ENCODE measurements at regions not wholly inside any gene's neighbourhood (a gene's known extent, or its start where the extent isn't known, plus 50 kb on each side); places are given as distances from the start of the nearest gene placed in this dataset.

- peak; percentile 46 for DNase-seq
- Mint-ChIP-seq H3K27ac (ENCODE audit: unreplicated experiment) (no peak overlapping the region), H3K9me3 (ENCODE audit: unreplicated experiment) (peaks cover 2% of the 10 kb centered on the region), H3K4me1 (ENCODE audit: low read depth, unreplicated experiment) (peaks cover 3% of the 10 kb centered on the region), H3K36me3 (ENCODE audit: unreplicated experiment) (no peaks in the 10 kb centered on the region), H3K27me3 (ENCODE audit: unreplicated experiment) (no peaks in the 10 kb centered on the region), H3K4me3 (ENCODE audit: unreplicated experiment) (peak overlapping the region; percentile 59)
- TF ChIP-seq, protein P1, sequence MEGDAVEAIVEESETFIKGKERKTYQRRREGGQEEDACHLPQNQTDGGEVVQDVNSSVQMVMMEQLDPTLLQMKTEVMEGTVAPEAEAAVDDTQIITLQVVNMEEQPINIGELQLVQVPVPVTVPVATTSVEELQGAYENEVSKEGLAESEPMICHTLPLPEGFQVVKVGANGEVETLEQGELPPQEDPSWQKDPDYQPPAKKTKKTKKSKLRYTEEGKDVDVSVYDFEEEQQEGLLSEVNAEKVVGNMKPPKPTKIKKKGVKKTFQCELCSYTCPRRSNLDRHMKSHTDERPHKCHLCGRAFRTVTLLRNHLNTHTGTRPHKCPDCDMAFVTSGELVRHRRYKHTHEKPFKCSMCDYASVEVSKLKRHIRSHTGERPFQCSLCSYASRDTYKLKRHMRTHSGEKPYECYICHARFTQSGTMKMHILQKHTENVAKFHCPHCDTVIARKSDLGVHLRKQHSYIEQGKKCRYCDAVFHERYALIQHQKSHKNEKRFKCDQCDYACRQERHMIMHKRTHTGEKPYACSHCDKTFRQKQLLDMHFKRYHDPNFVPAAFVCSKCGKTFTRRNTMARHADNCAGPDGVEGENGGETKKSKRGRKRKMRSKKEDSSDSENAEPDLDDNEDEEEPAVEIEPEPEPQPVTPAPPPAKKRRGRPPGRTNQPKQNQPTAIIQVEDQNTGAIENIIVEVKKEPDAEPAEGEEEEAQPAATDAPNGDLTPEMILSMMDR (IDR thresholded peaks at IDR 0.05; ENCODE audit: partially characterized antibody, unreplicated experiment): peak; percentile 38
These were observed 51.1 kb upstream of the EED start for GRCh38 chr11:86193297-86194095.

DNA sequence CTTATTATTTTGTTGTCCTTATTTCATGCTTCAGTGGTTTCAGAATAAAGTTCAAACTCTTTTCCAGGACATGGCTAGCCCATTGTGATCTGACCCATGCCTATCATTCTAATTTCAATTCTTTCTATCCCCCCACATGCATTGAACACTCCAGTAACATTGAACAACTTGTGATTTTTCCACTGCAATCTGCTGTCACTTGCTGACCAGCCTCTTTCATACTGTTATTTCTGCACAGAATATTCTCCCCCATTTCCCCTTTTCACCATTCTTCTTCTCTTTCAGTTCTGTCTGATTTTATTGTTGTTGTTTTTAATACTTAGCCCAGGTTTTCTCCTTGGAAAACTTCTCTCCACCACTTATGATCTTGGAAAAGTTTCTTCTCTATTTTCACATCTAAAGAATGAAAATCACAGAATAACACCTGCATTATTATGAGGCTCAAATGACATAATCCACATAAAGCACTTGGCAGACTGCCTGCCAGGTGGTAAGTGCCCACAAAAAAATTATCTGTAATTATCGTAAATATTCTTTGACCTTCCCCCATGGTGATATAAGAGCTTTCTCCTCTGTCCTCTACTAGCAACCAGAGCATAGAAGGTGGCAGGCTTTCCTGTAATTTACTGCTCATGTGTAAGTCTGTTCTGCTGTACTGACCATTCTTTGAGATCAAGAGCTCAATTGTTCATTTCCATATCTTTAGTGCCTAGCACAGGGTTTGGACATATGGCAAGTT, 51.9 kb upstream of the EED start:
- no peak overlapping the region for H3K27ac Mint-ChIP-seq (ENCODE audit: unreplicated experiment)
- peaks cover 2% of the 10 kb centered on the region for H3K9me3 Mint-ChIP-seq (ENCODE audit: unreplicated experiment)
- peaks cover 3% of the 10 kb centered on the region for H3K4me1 Mint-ChIP-seq (ENCODE audit: low read depth, unreplicated experiment)
- H3K4me3 Mint-ChIP-seq (ENCODE audit: unreplicated experiment): no peak overlapping the region
- no peak for DNase-seq
- no peaks in the 10 kb centered on the region for H3K27me3 Mint-ChIP-seq (ENCODE audit: unreplicated experiment)
- TF ChIP-seq, protein P1 (IDR thresholded peaks at IDR 0.05; ENCODE audit: partially characterized antibody, unreplicated experiment): no peak
- no peaks in the 10 kb centered on the region for H3K36me3 Mint-ChIP-seq (ENCODE audit: unreplicated experiment)

- no peak overlapping the region for H3K27ac Mint-ChIP-seq (ENCODE audit: unreplicated experiment)
- no peak for DNase-seq
- TF ChIP-seq, protein P1 (IDR thresholded peaks at IDR 0.05; ENCODE audit: partially characterized antibody, unreplicated experiment): no peak
- no peaks in the 10 kb centered on the region for H3K36me3 Mint-ChIP-seq (ENCODE audit: unreplicated experiment)
- peaks cover 3% of the 10 kb centered on the region for H3K4me1 Mint-ChIP-seq (ENCODE audit: low read depth, unreplicated experiment)
- H3K4me3 Mint-ChIP-seq (ENCODE audit: unreplicated experiment): no peak overlapping the region
- H3K9me3 Mint-ChIP-seq (ENCODE audit: unreplicated experiment): peaks cover 2% of the 10 kb centered on the region
- no peaks in the 10 kb centered on the region for H3K27me3 Mint-ChIP-seq (ENCODE audit: unreplicated experiment)
These were observed 52.7 kb upstream of the EED start for GRCh38 chr11:86191874-86192273.

DNA sequence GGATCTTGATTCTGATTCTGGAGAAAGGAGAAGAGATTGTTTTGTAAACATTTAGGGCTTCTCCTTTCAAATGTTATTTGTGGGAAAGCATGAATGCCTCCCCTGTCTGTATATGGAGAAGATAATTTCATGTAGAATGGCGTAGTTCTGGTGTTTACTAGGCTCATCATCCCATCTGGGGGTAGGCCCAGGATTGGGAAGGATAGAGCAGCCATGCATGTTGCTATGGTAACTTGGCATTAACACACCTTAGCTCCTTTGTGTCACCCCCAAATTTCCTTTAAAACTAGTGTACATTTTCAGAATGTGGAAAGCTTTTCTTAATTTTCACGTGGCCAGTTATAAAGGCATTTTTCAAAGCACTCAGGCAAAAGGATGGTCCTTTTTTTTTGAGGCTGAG, 57.5 kb upstream of the EED start:
- Mint-ChIP-seq H3K4me3 (ENCODE audit: unreplicated experiment) (no peak overlapping the region), H3K27me3 (ENCODE audit: unreplicated experiment) (no peaks in the 10 kb centered on the region), H3K27ac (ENCODE audit: unreplicated experiment) (no peak overlapping the region), H3K4me1 (ENCODE audit: low read depth, unreplicated experiment) (peaks cover 3% of the 10 kb centered on the region), H3K9me3 (ENCODE audit: unreplicated experiment) (no peaks in the 10 kb centered on the region), H3K36me3 (ENCODE audit: unreplicated experiment) (no peaks in the 10 kb centered on the region)
- TF ChIP-seq, protein P1 (IDR thresholded peaks at IDR 0.05; ENCODE audit: partially characterized antibody, unreplicated experiment): no peak
- DNase-seq: no peak

DNA sequence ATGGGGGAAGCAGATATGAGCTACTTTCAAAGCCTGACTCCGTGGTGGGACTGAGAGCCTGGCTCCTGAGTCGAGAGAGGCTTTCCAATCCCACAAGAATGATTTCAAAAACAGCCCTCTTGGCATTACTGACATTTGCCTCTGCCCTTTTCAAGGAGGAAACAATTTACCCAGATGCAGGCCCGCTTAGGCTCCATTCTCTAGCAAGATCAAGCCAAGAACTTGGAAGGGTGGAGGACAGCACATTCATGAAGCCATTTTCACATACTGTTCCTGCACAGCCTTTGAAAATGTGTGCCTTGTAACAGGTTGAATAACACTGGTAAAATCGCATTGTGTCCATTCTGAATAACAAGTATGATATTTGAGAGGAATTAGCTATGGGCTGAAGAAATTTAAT, 58.2 kb upstream of the EED start:
- Mint-ChIP-seq H3K36me3 (ENCODE audit: unreplicated experiment) (no peaks in the 10 kb centered on the region), H3K9me3 (ENCODE audit: unreplicated experiment) (no peaks in the 10 kb centered on the region), H3K4me3 (ENCODE audit: unreplicated experiment) (no peak overlapping the region), H3K27ac (ENCODE audit: unreplicated experiment) (no peak overlapping the region), H3K27me3 (ENCODE audit: unreplicated experiment) (no peaks in the 10 kb centered on the region), H3K4me1 (ENCODE audit: low read depth, unreplicated experiment) (peaks cover 3% of the 10 kb centered on the region)
- TF ChIP-seq, protein P1 (IDR thresholded peaks at IDR 0.05; ENCODE audit: partially characterized antibody, unreplicated experiment): no peak
- no peak for DNase-seq
